ENCODE measurements at regions not wholly inside any gene's neighbourhood (a gene's known extent, or its start where the extent isn't known, plus 50 kb on each side); places are given as distances from the start of the nearest gene placed in this dataset.

DNA sequence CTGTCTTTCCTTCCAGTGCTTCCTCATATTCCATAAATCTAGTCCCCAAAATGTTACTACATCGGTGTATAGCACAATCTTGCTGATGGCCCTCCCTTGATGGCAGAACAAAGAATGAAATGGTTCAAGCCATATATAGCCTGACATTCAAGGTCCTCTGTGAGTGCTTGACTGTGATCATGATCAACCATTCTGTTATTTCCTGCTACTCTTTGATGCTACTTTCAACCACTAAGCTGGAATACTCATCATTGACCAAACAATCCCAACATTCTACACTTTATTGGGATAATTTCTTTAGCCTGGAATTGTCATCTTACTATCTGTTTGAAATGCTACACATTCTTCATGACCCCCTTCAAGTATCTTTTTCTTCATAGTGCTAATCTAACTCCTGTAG lies 633.9 kb downstream of the PLCL1 start:
- in situ Hi-C loops (cut with MboI) (no loop called here), intact Hi-C loops (cut with micrococcal nuclease) (no loop called here)
- Histone ChIP-seq H3K27me3 (ENCODE audit: control insufficient read depth in 2 of 2, insufficient read depth in 2 of 2, low read length in 2 of 2) (no peaks in the 10 kb centered on the region), H3K4me1 (replicated peaks in 1 of 2; ENCODE audit: control insufficient read depth in 2 of 2, insufficient read depth in 2 of 2, low read length in 2 of 2) (no peaks in the 10 kb centered on the region), H3K9ac (ENCODE audit: insufficient read depth in 1 of 2, low read depth in 2 of 2, low read length in 2 of 2) (no peak overlapping the region), H3K27ac (ENCODE audit: extremely low read depth, low read depth, low read length) (no peak overlapping the region), H3K9me3 (replicated peaks; ENCODE audit: control insufficient read depth, insufficient read depth, low read depth, low read length) (no peaks in the 10 kb centered on the region), H2AFZ (ENCODE audit: low read depth, low read length) (no peak overlapping the region), H3K36me3 (ENCODE audit: control insufficient read depth, insufficient read depth, low read length) (no peaks in the 10 kb centered on the region), H3K4me3 (no peak overlapping the region), H3K4me2 (ENCODE audit: insufficient read depth, low read length) (no peak overlapping the region), H4K20me1 (replicated peaks; ENCODE audit: control insufficient read depth, insufficient read depth, low read length) (no peaks in the 10 kb centered on the region), H3K79me2 (ENCODE audit: control insufficient read depth, insufficient read depth, low read length) (no peaks in the 10 kb centered on the region), H3K9me1 (ENCODE audit: control insufficient read depth, insufficient read depth, low read length) (no peaks in the 10 kb centered on the region)
- DNase-seq (ENCODE audit: extremely low read depth in 1 of 4, low spot score in 3 of 4): no peak
- no peak for FAIRE-seq
- ATAC-seq: no peak
- 7% methylated on average over 1 of the region's 1 CpG for WGBS (ENCODE audit: insufficient coverage, low coverage, missing lambda C conversion rate)
- no TSS peak for BruUV-seq (replicated peaks)
- ChIA-PET POLR2A (interaction anchor here (0.5 kb wide), 1 partner anchor 196 kb away, joined by 3 read pairs; no protein-coding TSS in a partner anchor), CTCF (ENCODE audit: low intra/inter-chr PET ratio) (no interaction called here)
- no peak for TF ChIP-seq JUN (IDR thresholded peaks at IDR 0.05; ENCODE audit: borderline replicate concordance, low read depth, low read length)
- no peak for TF ChIP-seq JUN (CRISPR knock-in tag; IDR thresholded peaks at IDR 0.05; ENCODE audit: borderline replicate concordance)
- no peak for TF ChIP-seq EP300 (IDR thresholded peaks at IDR 0.05; ENCODE audit: low read length)
- TF ChIP-seq, protein P1, sequence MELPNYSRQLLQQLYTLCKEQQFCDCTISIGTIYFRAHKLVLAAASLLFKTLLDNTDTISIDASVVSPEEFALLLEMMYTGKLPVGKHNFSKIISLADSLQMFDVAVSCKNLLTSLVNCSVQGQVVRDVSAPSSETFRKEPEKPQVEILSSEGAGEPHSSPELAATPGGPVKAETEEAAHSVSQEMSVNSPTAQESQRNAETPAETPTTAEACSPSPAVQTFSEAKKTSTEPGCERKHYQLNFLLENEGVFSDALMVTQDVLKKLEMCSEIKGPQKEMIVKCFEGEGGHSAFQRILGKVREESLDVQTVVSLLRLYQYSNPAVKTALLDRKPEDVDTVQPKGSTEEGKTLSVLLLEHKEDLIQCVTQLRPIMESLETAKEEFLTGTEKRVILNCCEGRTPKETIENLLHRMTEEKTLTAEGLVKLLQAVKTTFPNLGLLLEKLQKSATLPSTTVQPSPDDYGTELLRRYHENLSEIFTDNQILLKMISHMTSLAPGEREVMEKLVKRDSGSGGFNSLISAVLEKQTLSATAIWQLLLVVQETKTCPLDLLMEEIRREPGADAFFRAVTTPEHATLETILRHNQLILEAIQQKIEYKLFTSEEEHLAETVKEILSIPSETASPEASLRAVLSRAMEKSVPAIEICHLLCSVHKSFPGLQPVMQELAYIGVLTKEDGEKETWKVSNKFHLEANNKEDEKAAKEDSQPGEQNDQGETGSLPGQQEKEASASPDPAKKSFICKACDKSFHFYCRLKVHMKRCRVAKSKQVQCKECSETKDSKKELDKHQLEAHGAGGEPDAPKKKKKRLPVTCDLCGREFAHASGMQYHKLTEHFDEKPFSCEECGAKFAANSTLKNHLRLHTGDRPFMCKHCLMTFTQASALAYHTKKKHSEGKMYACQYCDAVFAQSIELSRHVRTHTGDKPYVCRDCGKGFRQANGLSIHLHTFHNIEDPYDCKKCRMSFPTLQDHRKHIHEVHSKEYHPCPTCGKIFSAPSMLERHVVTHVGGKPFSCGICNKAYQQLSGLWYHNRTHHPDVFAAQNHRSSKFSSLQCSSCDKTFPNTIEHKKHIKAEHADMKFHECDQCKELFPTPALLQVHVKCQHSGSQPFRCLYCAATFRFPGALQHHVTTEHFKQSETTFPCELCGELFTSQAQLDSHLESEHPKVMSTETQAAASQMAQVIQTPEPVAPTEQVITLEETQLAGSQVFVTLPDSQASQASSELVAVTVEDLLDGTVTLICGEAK (IDR thresholded peaks at IDR 0.05): no peak
- TF ChIP-seq, protein P1 (CRISPR knock-in tag; IDR thresholded peaks at IDR 0.05): no peak
- no peak for TF ChIP-seq ZNF197 (CRISPR knock-in tag; IDR thresholded peaks at IDR 0.05; ENCODE audit: low read depth)
- no peak for TF ChIP-seq MBD2 (IDR thresholded peaks at IDR 0.05; ENCODE audit: borderline replicate concordance, low read depth)
- TF ChIP-seq, protein P2, sequence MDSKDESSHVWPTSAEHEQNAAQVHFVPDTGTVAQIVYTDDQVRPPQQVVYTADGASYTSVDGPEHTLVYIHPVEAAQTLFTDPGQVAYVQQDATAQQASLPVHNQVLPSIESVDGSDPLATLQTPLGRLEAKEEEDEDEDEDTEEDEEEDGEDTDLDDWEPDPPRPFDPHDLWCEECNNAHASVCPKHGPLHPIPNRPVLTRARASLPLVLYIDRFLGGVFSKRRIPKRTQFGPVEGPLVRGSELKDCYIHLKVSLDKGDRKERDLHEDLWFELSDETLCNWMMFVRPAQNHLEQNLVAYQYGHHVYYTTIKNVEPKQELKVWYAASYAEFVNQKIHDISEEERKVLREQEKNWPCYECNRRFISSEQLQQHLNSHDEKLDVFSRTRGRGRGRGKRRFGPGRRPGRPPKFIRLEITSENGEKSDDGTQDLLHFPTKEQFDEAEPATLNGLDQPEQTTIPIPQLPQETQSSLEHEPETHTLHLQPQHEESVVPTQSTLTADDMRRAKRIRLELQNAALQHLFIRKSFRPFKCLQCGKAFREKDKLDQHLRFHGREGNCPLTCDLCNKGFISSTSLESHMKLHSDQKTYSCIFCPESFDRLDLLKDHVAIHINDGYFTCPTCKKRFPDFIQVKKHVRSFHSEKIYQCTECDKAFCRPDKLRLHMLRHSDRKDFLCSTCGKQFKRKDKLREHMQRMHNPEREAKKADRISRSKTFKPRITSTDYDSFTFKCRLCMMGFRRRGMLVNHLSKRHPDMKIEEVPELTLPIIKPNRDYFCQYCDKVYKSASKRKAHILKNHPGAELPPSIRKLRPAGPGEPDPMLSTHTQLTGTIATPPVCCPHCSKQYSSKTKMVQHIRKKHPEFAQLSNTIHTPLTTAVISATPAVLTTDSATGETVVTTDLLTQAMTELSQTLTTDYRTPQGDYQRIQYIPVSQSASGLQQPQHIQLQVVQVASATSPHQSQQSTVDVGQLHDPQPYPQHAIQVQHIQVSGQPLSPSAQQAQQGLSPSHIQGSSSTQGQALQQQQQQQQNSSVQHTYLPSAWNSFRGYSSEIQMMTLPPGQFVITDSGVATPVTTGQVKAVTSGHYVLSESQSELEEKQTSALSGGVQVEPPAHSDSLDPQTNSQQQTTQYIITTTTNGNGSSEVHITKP (IDR thresholded peaks at IDR 0.05; ENCODE audit: partially characterized antibody): no peak
- no peak for TF ChIP-seq NFE2L1 (tag; IDR thresholded peaks at IDR 0.05; ENCODE audit: borderline replicate concordance, low read depth)
- no peak for TF ChIP-seq BRD4 (IDR thresholded peaks at IDR 0.05)
- TF ChIP-seq BDP1 (IDR thresholded peaks at IDR 0.05; ENCODE audit: insufficient read depth, insufficient read length): no peak
